B cell (primary cell): ENCODE measurements at regions not wholly inside any gene's neighbourhood (a gene's known extent, or its start where the extent isn't known, plus 50 kb on each side); places are given as distances from the start of the nearest gene placed in this dataset.

Experiments used
- ATAC-seq: fragments of 200-7000 bp; cut with Tn5 transposase; one replicate; pipeline ENCODE4 v1.10.0; 2021; ENCODE audit warnings: low read depth, mild to moderate bottlenecking, moderate number of reproducible peaks, moderate library complexity
- CTCF ChIA-PET: fragments of 350-600 bp; sonication (Branson Sonifier 250); formaldehyde crosslinking; loops from one replicate; lab custom pipeline; 2021; ENCODE audit warnings: antibody characterized with exemption, inconsistent platforms; lab: Charles Lee
- POLR2A ChIA-PET: fragments of 350-600 bp; sonication (Branson Sonifier 250); formaldehyde crosslinking; loops from one replicate; lab custom pipeline; 2021; ENCODE audit warnings: antibody characterized with exemption; lab: Charles Lee
- DNase-seq: peaks from one replicate; pipeline ENCODE4 v3.0.0; 2013
- H2AFZ ChIP-seq: 2 replicates; pipeline ENCODE4 v1.6.1; 2012; ENCODE audit warnings: mild to moderate bottlenecking, low read depth, low read length; ENCODE audit not compliant: insufficient read depth, poor library complexity, severe bottlenecking
- H3K27ac ChIP-seq, 2 donors: 1 replicate in 1 of 2; 2 replicates in 1 of 2; pipeline ENCODE4 v1.5.1; 2012 to 2013; ENCODE audit warnings: low read length in 2 of 2, mild to moderate bottlenecking in 2 of 2, moderate library complexity in 1 of 2
- H3K27me3 ChIP-seq, 4 experiments: fragments of 200-600 bp in 1 of 4; sonication (generic) in 1 of 4; replicated peaks in 1 of 4; 1 replicate in 2 of 4; 2 replicates in 2 of 4; pipeline versions ENCODE4 v1.6.1 to v1.7.0; 2013 to 2016; ENCODE audit warnings: low read length in 3 of 4, mild to moderate bottlenecking in 2 of 4, mixed read lengths in 1 of 4, moderate library complexity in 1 of 4; ENCODE audit not compliant: insufficient read depth in 4 of 4, control insufficient read depth in 3 of 4; ENCODE audit errors: control extremely low read depth in 1 of 4
- H3K36me3 ChIP-seq, 2 experiments: replicated peaks in 1 of 2; 1 replicate in 1 of 2; 2 replicates in 1 of 2; pipeline versions ENCODE4 v1.6.1 to v1.7.1; 2013; ENCODE audit warnings: low read length in 1 of 2; ENCODE audit not compliant: insufficient read depth in 2 of 2, control insufficient read depth in 1 of 2; ENCODE audit errors: control extremely low read depth in 1 of 2, extremely low read depth in 1 of 2
- H3K4me1 ChIP-seq, 2 donors: fragments of 200-600 bp in 1 of 2; sonication (generic) in 1 of 2; 1 replicate in 1 of 2; 2 replicates in 1 of 2; pipeline versions ENCODE4 v1.5.1 to v1.6.1; 2013 to 2017; ENCODE audit warnings: low read length in 2 of 2; ENCODE audit not compliant: control insufficient read depth in 2 of 2, insufficient read depth in 2 of 2
- H3K4me2 ChIP-seq: replicated peaks from 2 replicates; pipeline ENCODE3; 2012; ENCODE audit warnings: mild to moderate bottlenecking, low read depth, low read length; ENCODE audit not compliant: poor library complexity, severe bottlenecking
- H3K4me3 ChIP-seq, 5 experiments: fragments of 200-600 bp in 1 of 5; sonication (generic) in 1 of 5; 1 replicate in 3 of 5; 2 replicates in 2 of 5; pipeline versions ENCODE4 v1.5.1 to v1.7.0; 2011 to 2016; ENCODE audit warnings: low read length in 4 of 5, mild to moderate bottlenecking in 4 of 5, low read depth in 2 of 5, control low read depth in 1 of 5, moderate library complexity in 1 of 5; ENCODE audit not compliant: insufficient read depth in 1 of 5; ENCODE audit errors: control extremely low read depth in 1 of 5, extremely low read depth in 1 of 5
- H3K79me2 ChIP-seq: fragments of 200-600 bp; sonication (generic); one replicate; pipeline ENCODE4 v1.6.0; 2016; ENCODE audit warnings: low read length; ENCODE audit not compliant: control insufficient read depth, insufficient read depth
- H3K9ac ChIP-seq: fragments of 200-600 bp; sonication (generic); 2 replicates; pipeline ENCODE4 v1.6.1; 2017; ENCODE audit warnings: mild to moderate bottlenecking, low read length, moderate library complexity
- H3K9me3 ChIP-seq, 3 donors: one replicate each; pipeline versions ENCODE4 v1.6.1 to v1.7.1; 2013; ENCODE audit warnings: low read length in 2 of 3; ENCODE audit not compliant: control insufficient read depth in 2 of 3, insufficient read depth in 1 of 3; ENCODE audit errors: control extremely low read depth in 1 of 3
- H4K20me1 ChIP-seq: 2 replicates; pipeline ENCODE4 v1.6.0; 2012; ENCODE audit warnings: mild to moderate bottlenecking, low read length; ENCODE audit not compliant: insufficient read depth, control insufficient read depth, poor library complexity, severe bottlenecking
- H3K27ac Mint-ChIP-seq: one replicate; pipeline ENCODE4 v1.8.0; 2021; ENCODE audit warnings: mixed read lengths
- H3K27me3 Mint-ChIP-seq: one replicate; pipeline ENCODE4 v1.8.0; 2021; ENCODE audit warnings: mixed read lengths
- H3K4me1 Mint-ChIP-seq: one replicate; pipeline ENCODE4 v1.8.0; 2021; ENCODE audit warnings: mixed read lengths
- H3K4me3 Mint-ChIP-seq: one replicate; pipeline ENCODE4 v1.8.0; 2021; ENCODE audit warnings: mixed read lengths
- H3K9me3 Mint-ChIP-seq: one replicate; pipeline ENCODE4 v1.8.0; 2022; ENCODE audit warnings: mixed read lengths; ENCODE audit not compliant: insufficient read depth
- EZH2 ChIP-seq: IDR thresholded peaks from 2 replicates; pipeline ENCODE4 v1.6.1; 2012; ENCODE audit warnings: borderline replicate concordance, low read depth, mild to moderate bottlenecking, moderate library complexity, low read length; ENCODE audit not compliant: insufficient read depth, poor library complexity, severe bottlenecking
- WGBS: methylation state at CpG from one replicate; pipeline ENCODE4 v1.1.5; 2013; ENCODE audit warnings: missing lambda C conversion rate; ENCODE audit not compliant: insufficient coverage; 5-methylcytosine and 5-hydroxymethylcytosine counted together
- intact Hi-C: fragments of 100-400 bp; cut with micrococcal nuclease; formaldehyde crosslinking; loops from one replicate; pipeline ENCODE4 v1.10.0; 2022
- TF ChIP-seq, protein P1 (sequence below): fragments of 200-600 bp; IDR thresholded peaks from one replicate; pipeline ENCODE4 v1.8.0; 2022; ENCODE audit warnings: antibody characterized with exemption, mild to moderate bottlenecking

- TF ChIP-seq EZH2 = no peak
- TF ChIP-seq, protein P1, sequence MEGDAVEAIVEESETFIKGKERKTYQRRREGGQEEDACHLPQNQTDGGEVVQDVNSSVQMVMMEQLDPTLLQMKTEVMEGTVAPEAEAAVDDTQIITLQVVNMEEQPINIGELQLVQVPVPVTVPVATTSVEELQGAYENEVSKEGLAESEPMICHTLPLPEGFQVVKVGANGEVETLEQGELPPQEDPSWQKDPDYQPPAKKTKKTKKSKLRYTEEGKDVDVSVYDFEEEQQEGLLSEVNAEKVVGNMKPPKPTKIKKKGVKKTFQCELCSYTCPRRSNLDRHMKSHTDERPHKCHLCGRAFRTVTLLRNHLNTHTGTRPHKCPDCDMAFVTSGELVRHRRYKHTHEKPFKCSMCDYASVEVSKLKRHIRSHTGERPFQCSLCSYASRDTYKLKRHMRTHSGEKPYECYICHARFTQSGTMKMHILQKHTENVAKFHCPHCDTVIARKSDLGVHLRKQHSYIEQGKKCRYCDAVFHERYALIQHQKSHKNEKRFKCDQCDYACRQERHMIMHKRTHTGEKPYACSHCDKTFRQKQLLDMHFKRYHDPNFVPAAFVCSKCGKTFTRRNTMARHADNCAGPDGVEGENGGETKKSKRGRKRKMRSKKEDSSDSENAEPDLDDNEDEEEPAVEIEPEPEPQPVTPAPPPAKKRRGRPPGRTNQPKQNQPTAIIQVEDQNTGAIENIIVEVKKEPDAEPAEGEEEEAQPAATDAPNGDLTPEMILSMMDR = no peak
Observed at GRCh38 chr2:136505462-136505861, 259.9 kb upstream of the THSD7B start.

DNA sequence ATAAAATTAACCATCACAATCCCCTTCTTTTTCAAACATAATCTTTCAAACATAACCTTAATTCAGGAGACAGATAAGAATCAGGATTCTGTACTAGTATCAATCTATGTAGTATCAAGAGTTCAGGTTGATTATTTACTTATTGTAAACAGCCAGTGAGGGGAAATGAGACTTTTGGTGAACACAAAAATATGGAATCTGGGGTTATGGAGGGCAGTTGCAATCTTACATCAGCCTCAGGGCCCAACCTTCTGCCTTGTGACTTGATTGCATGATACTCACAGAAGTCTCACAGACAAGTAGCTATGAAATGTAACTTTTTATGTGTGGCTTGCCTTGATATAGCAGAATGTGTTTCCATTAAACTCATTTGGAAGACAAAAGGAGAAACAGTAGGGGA, 262.7 kb upstream of the THSD7B start:
- Histone ChIP-seq H2AFZ (no peak overlapping the region), H3K9me3 (no peaks in the 10 kb centered on the region), H3K27ac (no peak overlapping the region), H3K9ac (no peak overlapping the region), H3K36me3 (no peaks in the 10 kb centered on the region), H3K4me2 (no peak overlapping the region), H4K20me1 (no peaks in the 10 kb centered on the region), H3K27me3 (peaks cover 0 to 3% (median 0%) of the 10 kb centered on the region in 4 experiments), H3K4me3 (no peak overlapping the region), H3K79me2 (no peaks in the 10 kb centered on the region), H3K4me1 (no peaks in the 10 kb centered on the region)
- H3K27ac Mint-ChIP-seq = no peak overlapping the region
- no peak for ATAC-seq
- intact Hi-C loops = no loop called here
- TF ChIP-seq, protein P1 = no peak
- no peak for TF ChIP-seq EZH2
- no peak for DNase-seq
- ChIA-PET CTCF (no interaction called here), POLR2A (no interaction called here)
- no peaks in the 10 kb centered on the region for H3K27me3 Mint-ChIP-seq
- no peaks in the 10 kb centered on the region for H3K4me1 Mint-ChIP-seq
- H3K9me3 Mint-ChIP-seq = no peaks in the 10 kb centered on the region
- no peak overlapping the region for H3K4me3 Mint-ChIP-seq

More at GRCh38 chr2:136505462-136505861, 259.9 kb upstream of the THSD7B start:
- Histone ChIP-seq H3K4me2 (no peak overlapping the region), H3K9ac (no peak overlapping the region), H3K36me3 (no peaks in the 10 kb centered on the region), H3K27me3 (peaks cover 0 to 3% (median 0%) of the 10 kb centered on the region in 4 experiments), H3K79me2 (no peaks in the 10 kb centered on the region), H3K9me3 (no peaks in the 10 kb centered on the region), H3K27ac (no peak overlapping the region), H3K4me1 (no peaks in the 10 kb centered on the region), H4K20me1 (no peaks in the 10 kb centered on the region), H2AFZ (no peak overlapping the region), H3K4me3 (no peak overlapping the region)
- H3K9me3 Mint-ChIP-seq = no peaks in the 10 kb centered on the region
- WGBS = 68% methylated on average over 3 of the region's 3 CpGs
- ATAC-seq (no peak), DNase-seq (no peak)
- CTCF ChIA-PET = no interaction called here
- H3K4me1 Mint-ChIP-seq = no peaks in the 10 kb centered on the region
- H3K27me3 Mint-ChIP-seq = peaks cover 4% of the 10 kb centered on the region
- no peak overlapping the region for H3K27ac Mint-ChIP-seq
- no peak overlapping the region for H3K4me3 Mint-ChIP-seq
- intact Hi-C loops = no loop called here
- POLR2A ChIA-PET = no interaction called here
